ENCODE measurements at regions not wholly inside any gene's neighbourhood (a gene's known extent, or its start where the extent isn't known, plus 50 kb on each side); places are given as distances from the start of the nearest gene placed in this dataset.

GRCh38 chr13:90910018-90910639 lies 437.4 kb upstream of the MIR17HG start:
- H2AK9ac ChIP-seq (replicated peaks; ENCODE audit: low read depth, low read length, poor library complexity): no peak overlapping the region
- TF ChIP-seq NFE2L2 (IDR thresholded peaks at IDR 0.05; ENCODE audit: low read depth, low read length) (no peak), RAD21 (IDR thresholded peaks at IDR 0.05; ENCODE audit: low read length) (no peak), RFX5 (IDR thresholded peaks at IDR 0.05; ENCODE audit: low read depth, low read length) (no peak), MAFK (IDR thresholded peaks at IDR 0.05; ENCODE audit: low read depth, low read length) (no peak), MXI1 (IDR thresholded peaks at IDR 0.05; ENCODE audit: borderline replicate concordance, low read depth, low read length) (no peak), BHLHE40 (IDR thresholded peaks at IDR 0.05; ENCODE audit: low read depth, low read length) (no peak), MAZ (IDR thresholded peaks at IDR 0.05; ENCODE audit: borderline replicate concordance, low read depth, low read length) (no peak), CHD1 (IDR thresholded peaks at IDR 0.05; ENCODE audit: low read depth, low read length) (no peak), SMC3 (IDR thresholded peaks at IDR 0.05; ENCODE audit: low read depth, low read length) (no peak), CEBPB (IDR thresholded peaks at IDR 0.05; ENCODE audit: low read depth, low read length) (no peak), FOS (IDR thresholded peaks at IDR 0.05; ENCODE audit: low read depth, low read length) (no peak)
- H3K4me1 ChIP-seq (ENCODE audit: control insufficient read depth, insufficient read depth, low read length): no peaks in the 10 kb centered on the region
- H3K9ac ChIP-seq (ENCODE audit: low read depth, low read length): no peak overlapping the region
- no peaks in the 10 kb centered on the region for H4K20me1 ChIP-seq (ENCODE audit: insufficient read depth, low read length)
- ChIA-PET CTCF (no interaction called here), POLR2A (ENCODE audit: unreplicated experiment) (no interaction called here)
- no peak overlapping the region for H2BK15ac ChIP-seq (ENCODE audit: low read depth, low read length)
- H3K4me3 ChIP-seq (ENCODE audit: insufficient read depth, low read depth, low read length): no peak overlapping the region
- H4K91ac ChIP-seq (ENCODE audit: insufficient read depth, low read depth, low read length): no peak overlapping the region
- in situ Hi-C loops (cut with MboI; ENCODE audit: low sequenced_read_pairs) (no loop called here), intact Hi-C loops (cut with micrococcal nuclease) (no loop called here), dilution Hi-C loops (cut with HindIII; ENCODE audit: low sequenced_read_pairs, unreplicated experiment) (no loop called here)
- H3K56ac ChIP-seq (ENCODE audit: extremely low read depth, insufficient read depth, low read length): no peak overlapping the region
- no peak overlapping the region for H2BK5ac ChIP-seq (ENCODE audit: low read depth, low read length, poor library complexity, severe bottlenecking)
- WGBS, 2 experiments (ENCODE audit: extremely low coverage in 2 of 2, insufficient read length in 1 of 2): 100% methylated on average over 1 of the region's 3 CpGs; no CpG with 5 or more reads in 1 of the 2 experiments
- H3K18ac ChIP-seq (ENCODE audit: low read depth, low read length): no peak overlapping the region
- no peak overlapping the region for H2AFZ ChIP-seq (replicated peaks; ENCODE audit: low read length, poor library complexity)
- no peak overlapping the region for H3K4ac ChIP-seq (ENCODE audit: low read depth, low read length)
- no peak overlapping the region for H3K4me2 ChIP-seq (ENCODE audit: low read depth, low read length)
- H2BK120ac ChIP-seq (ENCODE audit: low read depth, low read length): no peak overlapping the region
- H3K14ac ChIP-seq (replicated peaks; ENCODE audit: low read depth, low read length): no peak overlapping the region
- no peaks in the 10 kb centered on the region for H3K9me1 ChIP-seq (ENCODE audit: insufficient read depth, low read length)
- no peak overlapping the region for H3K27ac ChIP-seq (ENCODE audit: insufficient read depth, low read length)
- H4K5ac ChIP-seq (ENCODE audit: low read depth, low read length): no peak overlapping the region
- no peak for DNase-seq
- no peak overlapping the region for H2BK20ac ChIP-seq (ENCODE audit: low read depth, low read length)
- H3K27me3 ChIP-seq (ENCODE audit: control insufficient read depth, insufficient read depth, low read length): no peaks in the 10 kb centered on the region
- no TSS peak for BruUV-seq (replicated peaks)
- no peak for ATAC-seq (ENCODE audit: low read depth)
- no peaks in the 10 kb centered on the region for H3K36me3 ChIP-seq (ENCODE audit: control insufficient read depth, insufficient read depth, low read length)
- H3K23ac ChIP-seq (ENCODE audit: low read depth, low read length): no peak overlapping the region
- no peaks in the 10 kb centered on the region for H3K79me1 ChIP-seq (ENCODE audit: low read depth in 1 of 2, low read length in 2 of 2)
- no peaks in the 10 kb centered on the region for H3K9me3 ChIP-seq (ENCODE audit: control insufficient read depth, insufficient read depth, low read length)
- no peak overlapping the region for H2AK5ac ChIP-seq (ENCODE audit: low read depth, low read length)
- H4K8ac ChIP-seq (ENCODE audit: low read depth in 2 of 2, low read length in 2 of 2): no peak overlapping the region

All from IMR-90 (cell line).